HG02938 (cell line): ENCODE measurements at regions not wholly inside any gene's neighbourhood (a gene's known extent, or its start where the extent isn't known, plus 50 kb on each side); places are given as distances from the start of the nearest gene placed in this dataset.
A peak's percentile ranks its signal among the peaks of the same experiment; 100 is the strongest.

Experiments
- ATAC-seq: cut with Tn5 transposase; IDR thresholded peaks from one replicate; pipeline ENCODE4 v1.9.1; 2021; ENCODE audit warnings: mild to moderate bottlenecking, moderate library complexity; ENCODE audit not compliant: unreplicated experiment

GRCh38 chr3:107263269-107264021, 113.8 kb upstream of the CCDC54 start:
- ATAC-seq: no peak

- ATAC-seq: no peak
Observed at GRCh38 chr3:107264888-107265287, 112.4 kb upstream of the CCDC54 start.

- no peak for ATAC-seq
Observed at GRCh38 chr3:107265526-107265925, 111.7 kb upstream of the CCDC54 start.

- no peak for ATAC-seq
Observed at GRCh38 chr3:107268469-107268868, 108.8 kb upstream of the CCDC54 start.

- no peak for ATAC-seq
Observed at GRCh38 chr3:107269136-107269535, 108.1 kb upstream of the CCDC54 start.

- ATAC-seq: peak; percentile 75
Observed at GRCh38 chr3:107271787-107272387, 105.4 kb upstream of the CCDC54 start.

- no peak for ATAC-seq
Observed at GRCh38 chr3:107272471-107272870, 104.8 kb upstream of the CCDC54 start.

- ATAC-seq: no peak
Observed at GRCh38 chr3:107272885-107273284, 104.4 kb upstream of the CCDC54 start.

GRCh38 chr3:107273771-107274170, 103.5 kb upstream of the CCDC54 start:
- no peak for ATAC-seq

GRCh38 chr3:107275511-107275910, 101.7 kb upstream of the CCDC54 start:
- no peak for ATAC-seq

- ATAC-seq: no peak
Observed at GRCh38 chr3:107283948-107284347, 93.3 kb upstream of the CCDC54 start.

- no peak for ATAC-seq
Observed at GRCh38 chr3:107284612-107285011, 92.6 kb upstream of the CCDC54 start.

- no peak for ATAC-seq
Observed at GRCh38 chr3:107285197-107285596, 92.0 kb upstream of the CCDC54 start.

- ATAC-seq: no peak
Observed at GRCh38 chr3:107289354-107289753, 87.9 kb upstream of the CCDC54 start.

GRCh38 chr3:107294117-107294516, 83.1 kb upstream of the CCDC54 start:
- ATAC-seq: no peak

GRCh38 chr3:107297597-107297996, 79.6 kb upstream of the CCDC54 start:
- ATAC-seq: no peak

GRCh38 chr3:107307205-107307604, 70.0 kb upstream of the CCDC54 start:
- ATAC-seq: no peak

- ATAC-seq: no peak
Observed at GRCh38 chr3:107308716-107309115, 68.5 kb upstream of the CCDC54 start.

GRCh38 chr3:107309312-107309711, 67.9 kb upstream of the CCDC54 start:
- ATAC-seq: no peak

GRCh38 chr3:107313711-107314110, 63.5 kb upstream of the CCDC54 start:
- ATAC-seq: no peak

- ATAC-seq: no peak
Observed at GRCh38 chr3:107315141-107315540, 62.1 kb upstream of the CCDC54 start.

GRCh38 chr3:107323723-107324122, 53.5 kb upstream of the CCDC54 start:
- no peak for ATAC-seq

GRCh38 chr3:107325446-107325845, 51.8 kb upstream of the CCDC54 start:
- ATAC-seq: no peak
